BLaER1 treated with 17β-estradiol and CSF1 and Interleukin-3, amounts not matched to agents 10 nM and 100 nM (cell line): ENCODE measurements at regions not wholly inside any gene's neighbourhood (a gene's known extent, or its start where the extent isn't known, plus 50 kb on each side); places are given as distances from the start of the nearest gene placed in this dataset.

Experiments used
- H3K27ac ChIP-seq, 11 experiments: shearing (Covaris generic); formaldehyde crosslinking; 2 replicates each; pipeline ENCODE4 v1.8.1; 2022
- H3K27me3 ChIP-seq, 11 experiments: shearing (Covaris generic); formaldehyde crosslinking; 2 replicates each; pipeline ENCODE4 v1.8.1; 2022
- H3K36me3 ChIP-seq, 11 experiments: shearing (Covaris generic); formaldehyde crosslinking; 2 replicates each; pipeline ENCODE4 v1.8.1; 2022
- H3K4me1 ChIP-seq, 10 experiments: shearing (Covaris generic); formaldehyde crosslinking; 2 replicates each; pipeline ENCODE4 v1.8.1; 2022
- H3K4me2 ChIP-seq, 11 experiments: shearing (Covaris generic); formaldehyde crosslinking; 2 replicates each; pipeline ENCODE4 v1.8.1; 2022
- H3K4me3 ChIP-seq, 10 experiments: shearing (Covaris generic); formaldehyde crosslinking; 2 replicates each; pipeline ENCODE4 v1.8.1; 2022
- H3K9ac ChIP-seq, 11 experiments: shearing (Covaris generic); formaldehyde crosslinking; 2 replicates each; pipeline ENCODE4 v1.8.1; 2022
- H3K9me3 ChIP-seq, 11 experiments: shearing (Covaris generic); formaldehyde crosslinking; replicated peaks in 1 of 11; 2 replicates each; pipeline ENCODE4 v1.8.1; 2022
- H4K20me1 ChIP-seq, 11 experiments: shearing (Covaris generic); formaldehyde crosslinking; 2 replicates each; pipeline ENCODE4 v1.8.1; 2022
- Cebpa-rat ChIP-seq, 11 experiments: shearing (Covaris generic); IDR thresholded peaks; 2 replicates each; pipeline ENCODE4 v1.8.1; 2022

GRCh38 chr20:57768519-57768918 lies 58.7 kb upstream of the PMEPA1 start:
- no peak overlapping the region; a peak in 1 of 22 replicates for H3K27ac ChIP-seq
- TF ChIP-seq Cebpa-rat (IDR thresholded peaks at IDR 0.05): no peak
- peaks cover 14 to 23% (median 20%) of the 10 kb centered on the region in 11 experiments for H3K9me3 ChIP-seq
- H4K20me1 ChIP-seq: peaks cover 0 to 5% (median 0%) of the 10 kb centered on the region in 11 experiments; a peak in 1 of 22 replicates
- H3K4me2 ChIP-seq: peak overlapping the region in 9 of 11 experiments; percentile 64 to 87 (median 77); a peak in 16 of 22 replicates
- 0 out of 22 replicates have a peak, but pooled peaks cover 0 to 4% (median 0%) of the 10 kb centered on the region in 11 experiments for H3K36me3 ChIP-seq
- peak overlapping the region in 1 of 11 experiments; percentile 10; a peak in 1 of 22 replicates for H3K9ac ChIP-seq
- peaks cover 36 to 68% (median 60%) of the 10 kb centered on the region in 10 experiments for H3K4me1 ChIP-seq
- H3K27me3 ChIP-seq: no peaks in the 10 kb centered on the region
- H3K4me3 ChIP-seq: no peak overlapping the region

- peaks cover 26 to 68% (median 61%) of the 10 kb centered on the region in 10 experiments for H3K4me1 ChIP-seq
- no peak overlapping the region for H3K9ac ChIP-seq
- H3K9me3 ChIP-seq: peaks cover 14 to 25% (median 20%) of the 10 kb centered on the region in 11 experiments
- no peaks in the 10 kb centered on the region for H3K27me3 ChIP-seq
- H4K20me1 ChIP-seq: 0 out of 22 replicates have a peak, but pooled peaks cover 0 to 5% (median 0%) of the 10 kb centered on the region in 11 experiments
- H3K4me2 ChIP-seq: peak overlapping the region in 5 of 11 experiments; percentile 2 to 15 (median 5); a peak in 5 of 22 replicates
- TF ChIP-seq Cebpa-rat (IDR thresholded peaks at IDR 0.05): no peak
- H3K27ac ChIP-seq: no peak overlapping the region
- 0 out of 22 replicates have a peak, but pooled peaks cover 0 to 4% (median 0%) of the 10 kb centered on the region in 11 experiments for H3K36me3 ChIP-seq
- H3K4me3 ChIP-seq: no peak overlapping the region
Measured at GRCh38 chr20:57767441-57767840, 57.6 kb upstream of the PMEPA1 start.

- peak overlapping the region in 3 of 11 experiments; percentile 44 to 59 (median 51); a peak in 4 of 22 replicates for H3K27ac ChIP-seq
Measured at GRCh38 chr20:57763235-57763595, 53.4 kb upstream of the PMEPA1 start.

DNA sequence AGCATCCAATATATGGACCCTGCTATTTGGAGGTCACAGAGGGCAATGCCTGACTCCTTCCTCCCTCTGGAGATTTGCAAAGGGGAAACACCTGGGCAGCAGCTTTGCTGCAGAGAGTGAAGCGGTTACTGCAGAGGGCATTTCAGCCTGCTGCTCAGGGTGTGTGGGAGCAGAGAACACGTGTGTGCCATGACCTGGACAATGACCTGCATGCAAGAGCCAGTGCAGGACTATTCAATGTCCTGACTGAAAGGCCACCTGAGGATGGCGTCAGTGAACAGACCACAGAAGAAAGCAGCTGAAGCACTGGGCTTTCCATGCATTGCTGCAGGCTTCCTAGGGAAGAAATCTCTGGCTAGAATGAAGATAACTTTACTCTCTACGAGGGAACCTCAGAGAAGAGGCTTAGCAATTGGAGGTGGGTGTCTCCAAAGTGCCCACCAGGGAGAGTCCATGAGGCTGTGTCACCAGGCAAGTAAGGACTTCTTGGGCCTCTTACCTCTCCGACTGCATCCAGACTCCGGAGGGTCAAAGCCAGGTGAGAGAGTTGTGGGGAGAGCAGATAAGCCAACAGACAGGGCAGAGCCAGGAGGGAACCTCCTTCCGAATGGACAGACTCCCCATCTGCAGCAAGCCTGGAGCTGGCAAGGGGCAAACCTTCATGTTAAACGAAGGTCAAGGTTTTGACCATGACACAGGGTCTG lies 52.9 kb upstream of the PMEPA1 start:
- Histone ChIP-seq H3K27me3 (no peaks in the 10 kb centered on the region), H3K9me3 (peaks cover 14 to 45% (median 24%) of the 10 kb centered on the region in 11 experiments), H3K4me2 (peak overlapping the region in 10 of 11 experiments; percentile 19 to 88 (median 76); a peak in 19 of 22 replicates), H3K36me3 (0 out of 22 replicates have a peak, but pooled peaks cover 0 to 4% (median 0%) of the 10 kb centered on the region in 11 experiments), H4K20me1 (no peaks in the 10 kb centered on the region), H3K4me1 (peaks cover 0 to 39% (median 27%) of the 10 kb centered on the region in 10 experiments; a peak in 16 of 20 replicates), H3K4me3 (peak overlapping the region in 1 of 10 experiments; percentile 9; a peak in 1 of 20 replicates), H3K27ac (peak overlapping the region in 3 of 11 experiments; percentile 44 to 59 (median 51); a peak in 6 of 22 replicates), H3K9ac (peak overlapping the region in 3 of 11 experiments; percentile 9 to 26 (median 9); a peak in 2 of 22 replicates)
- TF ChIP-seq Cebpa-rat (IDR thresholded peaks at IDR 0.05): no peak

More at GRCh38 chr20:57763235-57763595, 53.4 kb upstream of the PMEPA1 start:
- H3K4me3 ChIP-seq: no peak overlapping the region
- peak overlapping the region in 3 of 11 experiments; percentile 9 to 26 (median 9); a peak in 2 of 22 replicates for H3K9ac ChIP-seq
- no peaks in the 10 kb centered on the region for H3K27me3 ChIP-seq
- no peak for TF ChIP-seq Cebpa-rat (IDR thresholded peaks at IDR 0.05)
- 0 out of 22 replicates have a peak, but pooled peaks cover 0 to 4% (median 0%) of the 10 kb centered on the region in 11 experiments for H3K36me3 ChIP-seq
- H3K4me1 ChIP-seq: peaks cover 0 to 45% (median 32%) of the 10 kb centered on the region in 10 experiments; a peak in 16 of 20 replicates
- peak overlapping the region in 9 of 11 experiments; percentile 52 to 88 (median 79); a peak in 17 of 22 replicates for H3K4me2 ChIP-seq
- H3K9me3 ChIP-seq: peaks cover 14 to 41% (median 24%) of the 10 kb centered on the region in 11 experiments
- H4K20me1 ChIP-seq: no peaks in the 10 kb centered on the region

DNA sequence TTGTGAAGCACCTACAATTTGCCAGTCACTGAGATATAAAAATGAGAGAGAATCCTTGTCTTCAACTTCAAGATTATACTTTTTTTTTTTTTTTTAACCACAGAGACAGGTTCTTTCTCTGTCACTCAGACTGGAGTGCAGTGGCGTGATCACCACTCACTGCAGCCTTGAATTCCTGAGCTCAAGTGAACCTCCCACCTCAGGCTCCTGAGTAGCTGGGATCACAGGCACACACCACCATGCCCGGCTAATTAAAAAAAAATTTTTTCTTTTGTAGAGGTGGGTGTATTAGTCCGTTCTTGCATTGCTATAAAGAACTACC lies 51.6 kb upstream of the PMEPA1 start:
- no peak overlapping the region for H3K9ac ChIP-seq
- peaks cover 15 to 58% (median 33%) of the 10 kb centered on the region in 11 experiments for H3K9me3 ChIP-seq
- no peaks in the 10 kb centered on the region for H3K27me3 ChIP-seq
- peaks cover 0 to 34% (median 25%) of the 10 kb centered on the region in 10 experiments; a peak in 16 of 20 replicates for H3K4me1 ChIP-seq
- H3K4me3 ChIP-seq: no peak overlapping the region
- 0 out of 22 replicates have a peak overlapping the region, but pooled peaks of 1 of the 11 experiments have one; percentile 32 for H3K27ac ChIP-seq
- H3K4me2 ChIP-seq: peak overlapping the region in 6 of 11 experiments; percentile 59 to 88 (median 83); a peak in 12 of 22 replicates
- no peaks in the 10 kb centered on the region for H4K20me1 ChIP-seq
- 0 out of 22 replicates have a peak, but pooled peaks cover 0 to 4% (median 0%) of the 10 kb centered on the region in 11 experiments for H3K36me3 ChIP-seq
- no peak for TF ChIP-seq Cebpa-rat (IDR thresholded peaks at IDR 0.05)

GRCh38 chr20:57760698-57761412 lies 51.0 kb upstream of the PMEPA1 start:
- no peak overlapping the region for H3K9ac ChIP-seq
- no peak overlapping the region for H3K4me3 ChIP-seq
- H3K9me3 ChIP-seq: peaks cover 15 to 60% (median 33%) of the 10 kb centered on the region in 11 experiments
- no peak for TF ChIP-seq Cebpa-rat (IDR thresholded peaks at IDR 0.05)
- no peaks in the 10 kb centered on the region for H4K20me1 ChIP-seq
- no peak overlapping the region for H3K27ac ChIP-seq
- no peaks in the 10 kb centered on the region for H3K27me3 ChIP-seq
- H3K36me3 ChIP-seq: 0 out of 22 replicates have a peak, but pooled peaks cover 0 to 4% (median 0%) of the 10 kb centered on the region in 11 experiments
- peak overlapping the region in 6 of 11 experiments; percentile 27 to 87 (median 78); a peak in 8 of 22 replicates for H3K4me2 ChIP-seq
- peaks cover 0 to 34% (median 25%) of the 10 kb centered on the region in 10 experiments; a peak in 16 of 20 replicates for H3K4me1 ChIP-seq

GRCh38 chr20:57759724-57760123 lies 49.9 kb upstream of the PMEPA1 start:
- H3K27ac ChIP-seq: no peak overlapping the region
- H3K36me3 ChIP-seq: 0 out of 22 replicates have a peak, but pooled peaks cover 0 to 1% (median 0%) of the 10 kb centered on the region in 11 experiments

More at GRCh38 chr20:57759724-57760123, 49.9 kb upstream of the PMEPA1 start:
- Histone ChIP-seq H3K9me3 (peaks cover 10 to 50% (median 25%) of the 10 kb centered on the region in 11 experiments), H4K20me1 (no peaks in the 10 kb centered on the region), H3K27me3 (no peaks in the 10 kb centered on the region), H3K4me2 (no peak overlapping the region), H3K4me1 (peaks cover 0 to 39% (median 25%) of the 10 kb centered on the region in 10 experiments; a peak in 16 of 20 replicates), H3K9ac (no peak overlapping the region), H3K4me3 (no peak overlapping the region)
- no peak for TF ChIP-seq Cebpa-rat (IDR thresholded peaks at IDR 0.05)
